RWPE2 (cell line): ENCODE measurements at regions not wholly inside any gene's neighbourhood (a gene's known extent, or its start where the extent isn't known, plus 50 kb on each side); places are given as distances from the start of the nearest gene placed in this dataset.
A peak's percentile ranks its signal among the peaks of the same experiment; 100 is the strongest.
"Not testable (repeated sequence)": the region's sequence is repeated elsewhere in the genome, so short reads cannot be mapped to it uniquely, and the experiment has no call there.

Experiments used
- ATAC-seq: fragments of 200-7000 bp; cut with Tn5 transposase; 3 replicates; pipeline ENCODE4 v1.9.1; 2021; ENCODE audit warnings: low read depth
- DNase-seq: peaks from one replicate; pipeline ENCODE4 v3.0.0-alpha.2; 2020; ENCODE audit warnings: low spot score
- H3K27ac ChIP-seq: fragments of 450-650 bp; 2 replicates; pipeline ENCODE4 v1.5.1; 2017; ENCODE audit warnings: mild to moderate bottlenecking; ENCODE audit not compliant: poor library complexity, severe bottlenecking
- H3K27me3 ChIP-seq: fragments of 250-450 bp; sonication (Bioruptor Pico); 2 replicates; pipeline ENCODE4 v1.5.1; 2021; ENCODE audit warnings: mild to moderate bottlenecking, moderate library complexity; ENCODE audit not compliant: insufficient read depth, poor library complexity, severe bottlenecking
- H3K36me3 ChIP-seq: fragments of 250-450 bp; sonication (Bioruptor Pico); 2 replicates; pipeline ENCODE4 v1.5.1; 2020; ENCODE audit warnings: low read depth, mild to moderate bottlenecking, moderate library complexity
- H3K4me1 ChIP-seq: fragments of 250-450 bp; sonication (Bioruptor Pico); 2 replicates; pipeline ENCODE4 v1.5.1; 2021; ENCODE audit warnings: mild to moderate bottlenecking, moderate library complexity; ENCODE audit not compliant: insufficient read depth, poor library complexity, severe bottlenecking
- H3K4me3 ChIP-seq: fragments of 250-450 bp; sonication (Bioruptor Pico); 2 replicates; pipeline ENCODE4 v1.5.1; 2021; ENCODE audit warnings: mild to moderate bottlenecking, moderate library complexity; ENCODE audit not compliant: severe bottlenecking
- H3K9me3 ChIP-seq: fragments of 250-450 bp; sonication (Bioruptor Pico); 2 replicates; pipeline ENCODE4 v1.5.1; 2021; ENCODE audit warnings: mild to moderate bottlenecking, moderate library complexity; ENCODE audit not compliant: severe bottlenecking
- CTCF ChIP-seq: fragments of 450-650 bp; IDR thresholded peaks from one replicate; pipeline ENCODE4 v1.5.1; 2017; ENCODE audit warnings: mild to moderate bottlenecking, moderate library complexity; ENCODE audit not compliant: poor library complexity, severe bottlenecking

- Histone ChIP-seq H3K36me3 (no peaks in the 10 kb centered on the region), H3K4me3 (no peak overlapping the region), H3K27ac (no peak overlapping the region), H3K27me3 (no peaks in the 10 kb centered on the region), H3K9me3 (no peaks in the 10 kb centered on the region), H3K4me1 (no peaks in the 10 kb centered on the region)
- DNase-seq (no peak), ATAC-seq (no peak)
- TF ChIP-seq CTCF, result no peak
Measured at GRCh38 chr7:146022776-146023175, 93.8 kb upstream of the CNTNAP2 start.

GRCh38 chr7:146019041-146020004 lies 97.3 kb upstream of the CNTNAP2 start:
- not testable (repeated sequence) for H3K27me3 ChIP-seq, H3K4me1 ChIP-seq, DNase-seq, ATAC-seq, H3K36me3 ChIP-seq, H3K4me3 ChIP-seq, H3K9me3 ChIP-seq, H3K27ac ChIP-seq

GRCh38 chr7:146017366-146017765 lies 99.2 kb upstream of the CNTNAP2 start:
- not testable (repeated sequence) for H3K27me3 ChIP-seq, H3K27ac ChIP-seq, H3K4me3 ChIP-seq, DNase-seq, H3K36me3 ChIP-seq, H3K9me3 ChIP-seq, ATAC-seq, H3K4me1 ChIP-seq

GRCh38 chr7:146014154-146014553 lies 102.4 kb upstream of the CNTNAP2 start:
- not testable (repeated sequence) for H3K4me1 ChIP-seq, H3K27me3 ChIP-seq, H3K27ac ChIP-seq, H3K4me3 ChIP-seq, H3K36me3 ChIP-seq, DNase-seq, H3K9me3 ChIP-seq, ATAC-seq

- no peak overlapping the region for H3K4me3 ChIP-seq
- H3K27ac ChIP-seq, result no peak overlapping the region
- ATAC-seq (no peak), DNase-seq (no peak)
- no peak for TF ChIP-seq CTCF
- H3K9me3 ChIP-seq, result peaks cover 2% of the 10 kb centered on the region
- no peaks in the 10 kb centered on the region for H3K36me3 ChIP-seq
- no peaks in the 10 kb centered on the region for H3K27me3 ChIP-seq
- H3K4me1 ChIP-seq, result no peaks in the 10 kb centered on the region
Measured at GRCh38 chr7:146008293-146008692, 108.3 kb upstream of the CNTNAP2 start.

- ATAC-seq, result 0 out of 3 replicates have a peak, but pooled peaks have one; percentile 25
- DNase-seq, result no peak
- no peaks in the 10 kb centered on the region for H3K4me1 ChIP-seq
- no peak for TF ChIP-seq CTCF
- no peak overlapping the region for H3K27ac ChIP-seq
- no peaks in the 10 kb centered on the region for H3K36me3 ChIP-seq
- H3K4me3 ChIP-seq, result no peak overlapping the region
- no peaks in the 10 kb centered on the region for H3K27me3 ChIP-seq
- no peaks in the 10 kb centered on the region for H3K9me3 ChIP-seq
Measured at GRCh38 chr7:146004805-146005204, 111.8 kb upstream of the CNTNAP2 start.
